CD4-positive, alpha-beta T cell treated with Interleukin-15 for 4 hours (primary cell): ENCODE measurements at regions not wholly inside any gene's neighbourhood (a gene's known extent, or its start where the extent isn't known, plus 50 kb on each side); places are given as distances from the start of the nearest gene placed in this dataset.

Experiments used
- DNase-seq: peaks from one replicate; pipeline ENCODE4 v3.0.0-alpha.2; 2020; ENCODE audit warnings: low spot score

DNA sequence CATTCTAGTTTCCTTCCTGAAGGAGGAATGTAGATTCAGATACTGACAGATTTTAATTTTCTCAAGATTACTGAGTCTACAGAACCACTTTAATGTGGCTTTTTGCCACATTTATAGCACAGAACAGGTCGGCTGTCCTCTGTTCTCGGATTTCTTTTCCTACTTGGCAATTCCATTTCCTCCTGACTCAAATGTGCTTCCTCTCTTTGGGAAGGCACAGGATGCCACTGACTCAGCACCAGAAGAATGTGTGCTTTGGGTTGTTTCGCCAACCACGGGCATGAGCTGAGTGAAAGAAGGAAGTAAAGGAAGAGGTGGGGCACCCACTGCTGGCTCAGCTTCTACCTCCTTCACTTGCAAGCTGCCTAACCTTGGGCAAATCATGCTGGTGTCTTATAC is 970.6 kb upstream of the ACVR2A start:
- DNase-seq, result no peak

DNA sequence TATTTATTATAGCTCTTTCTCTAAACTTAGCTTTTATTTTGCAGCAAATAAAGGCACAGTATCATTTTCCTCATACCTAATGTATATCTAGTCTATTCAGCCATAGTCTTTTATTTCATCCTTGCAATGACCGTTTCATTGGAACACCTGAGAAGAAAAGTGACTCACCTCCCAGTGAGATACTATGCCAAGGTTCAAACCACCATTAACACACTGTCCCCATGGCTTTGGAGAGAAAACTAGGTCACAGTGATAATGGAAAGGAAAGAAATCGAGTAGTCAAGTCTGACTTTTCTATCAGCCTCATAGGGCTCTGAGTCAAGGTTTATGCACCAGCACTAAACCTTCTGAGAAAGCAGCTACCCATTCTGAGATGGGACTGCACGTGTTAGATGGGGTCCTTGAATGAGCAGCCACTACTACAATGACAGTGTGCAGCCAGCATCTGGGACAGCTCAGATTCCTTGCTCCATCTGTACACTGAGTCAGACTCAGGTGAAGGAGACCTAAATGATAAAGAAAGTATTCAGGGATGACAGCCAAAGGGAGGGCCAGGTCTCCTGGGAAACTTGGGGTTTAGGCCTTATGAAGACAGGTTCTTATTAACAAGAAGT is 971.1 kb upstream of the ACVR2A start:
- no peak for DNase-seq

GRCh38 chr2:146873056-146873455 is 971.8 kb upstream of the ACVR2A start:
- no peak for DNase-seq

DNA sequence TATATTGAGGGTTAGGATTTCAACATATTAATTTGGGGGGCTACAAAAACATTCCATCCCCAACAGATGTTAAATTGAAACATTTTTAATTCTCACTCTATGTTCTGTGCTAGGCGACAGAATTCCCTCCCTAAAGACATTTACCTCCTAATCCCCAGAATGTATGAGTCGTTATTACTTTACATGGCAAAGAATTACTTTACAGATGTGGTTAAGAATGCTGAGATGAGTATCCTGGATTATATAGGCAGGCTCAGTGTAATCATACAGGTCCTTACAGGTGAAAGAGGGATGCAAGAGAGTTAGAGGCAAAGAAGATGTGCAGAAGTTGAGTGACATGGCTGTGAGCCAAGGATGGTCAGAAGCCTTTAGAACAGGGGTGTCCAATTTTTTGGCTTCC is 974.1 kb upstream of the ACVR2A start:
- DNase-seq, result no peak

- no peak for DNase-seq
These were observed 975.5 kb upstream of the ACVR2A start for GRCh38 chr2:146869328-146869727.

DNA sequence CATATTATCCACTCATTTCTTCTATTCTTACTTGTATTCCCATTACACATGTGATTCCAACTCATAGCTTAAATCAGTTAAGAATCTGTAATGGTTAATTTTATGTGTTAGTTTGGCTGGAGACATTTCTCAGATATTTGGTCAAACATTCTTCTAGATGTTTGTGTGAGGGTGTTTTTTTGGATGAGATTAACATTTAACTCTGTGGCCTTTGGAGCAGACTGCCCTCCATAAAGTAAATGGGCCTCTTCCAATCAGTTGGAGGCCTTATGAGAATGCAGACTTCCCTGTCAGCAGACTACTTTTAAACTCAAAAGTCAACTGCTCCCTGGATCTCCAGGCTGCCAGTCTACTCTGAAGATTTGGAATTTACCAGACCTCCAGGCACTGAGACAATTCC is 976.8 kb upstream of the ACVR2A start:
- no peak for DNase-seq

GRCh38 chr2:146867477-146867986 is 977.3 kb upstream of the ACVR2A start:
- DNase-seq, result no peak

GRCh38 chr2:146853741-146854444 is 990.9 kb upstream of the ACVR2A start:
- DNase-seq, result no peak

DNA sequence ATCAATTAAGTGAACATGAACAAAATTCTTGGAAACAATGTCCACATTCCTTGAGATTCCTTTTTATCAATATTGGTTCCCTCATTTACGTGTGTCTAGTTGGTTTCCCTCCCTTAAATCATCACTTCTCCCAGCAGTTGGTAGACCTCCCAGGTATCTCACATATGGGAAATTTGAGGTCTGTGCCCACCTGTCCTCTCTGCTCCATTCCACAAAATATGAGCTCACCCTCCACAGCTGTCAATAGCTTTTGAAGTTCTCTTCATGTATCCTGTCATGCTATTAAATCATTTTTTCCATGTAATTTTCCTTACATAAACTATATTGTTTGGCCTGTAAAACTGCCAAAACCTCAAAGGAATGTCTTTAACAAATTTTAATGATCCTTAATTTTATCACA is 992.2 kb upstream of the ACVR2A start:
- DNase-seq, result no peak

DNA sequence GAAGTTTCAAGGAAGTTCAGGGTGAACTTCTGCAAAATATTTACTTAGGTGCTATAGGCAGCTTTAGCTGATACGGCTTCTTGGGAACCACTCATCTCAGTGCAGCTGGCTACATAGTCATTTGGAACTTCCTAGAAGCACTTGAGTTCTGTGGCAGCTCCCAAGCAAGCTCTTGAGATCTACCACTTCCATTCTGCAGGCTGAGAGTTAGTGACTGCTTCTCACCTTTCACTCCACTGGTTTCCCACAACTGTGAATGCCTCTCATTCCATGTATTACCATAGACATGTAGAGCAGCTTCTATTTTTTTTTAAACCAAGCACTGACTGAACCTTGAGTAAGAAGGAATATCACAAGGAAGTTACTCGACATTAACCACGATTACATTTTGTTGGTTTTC is 994.1 kb upstream of the ACVR2A start:
- no peak for DNase-seq

GRCh38 chr2:146847846-146848245 is 997.0 kb upstream of the ACVR2A start:
- no peak for DNase-seq

GRCh38 chr2:146844226-146844990 is 1000.4 kb upstream of the ACVR2A start:
- DNase-seq, result no peak

GRCh38 chr2:146837857-146838256 is 1007.0 kb upstream of the ACVR2A start:
- DNase-seq, result no peak

GRCh38 chr2:146826388-146826787 is 1018.4 kb upstream of the ACVR2A start:
- DNase-seq, result no peak

DNA sequence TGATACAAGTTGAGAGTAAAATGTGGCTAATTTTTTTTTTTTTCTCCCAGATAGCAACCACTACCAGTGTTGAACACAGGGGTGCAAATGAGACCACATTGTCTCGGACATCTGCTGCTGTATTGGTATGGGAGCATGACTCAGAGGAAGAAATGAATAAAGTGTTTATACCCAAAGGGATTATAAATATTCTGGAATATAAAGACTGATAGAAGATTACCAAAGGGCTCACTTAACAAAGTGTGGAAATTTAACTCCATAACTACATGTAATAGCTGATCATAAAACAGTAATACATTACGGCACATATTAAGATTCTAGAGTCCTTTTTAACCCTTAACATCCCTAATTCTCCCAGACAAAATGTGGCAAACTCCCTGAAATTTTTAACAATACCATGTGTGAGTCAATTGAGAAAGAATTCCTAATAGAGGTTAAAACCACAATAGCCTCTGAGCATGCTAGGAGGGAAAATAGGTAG is 1023.0 kb upstream of the ACVR2A start:
- no peak for DNase-seq

DNA sequence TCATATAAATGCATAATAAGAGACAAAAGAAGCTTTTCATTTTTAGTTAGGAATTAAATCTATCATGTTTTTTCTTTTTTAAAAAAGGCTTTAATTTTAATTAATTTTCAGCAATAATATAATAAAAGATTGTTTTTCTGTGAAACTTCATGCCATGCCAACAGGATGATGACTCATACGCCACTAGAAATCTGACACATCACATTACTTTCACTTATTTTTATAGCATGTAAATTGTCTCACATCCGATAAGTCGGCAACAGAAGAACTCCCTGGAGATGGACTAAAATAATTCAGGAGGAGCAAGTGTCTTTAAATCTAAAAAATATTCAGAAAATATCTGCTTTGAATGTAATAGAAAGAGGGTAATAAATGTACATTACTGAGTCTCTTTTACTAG is 1024.2 kb upstream of the ACVR2A start:
- DNase-seq, result no peak

DNA sequence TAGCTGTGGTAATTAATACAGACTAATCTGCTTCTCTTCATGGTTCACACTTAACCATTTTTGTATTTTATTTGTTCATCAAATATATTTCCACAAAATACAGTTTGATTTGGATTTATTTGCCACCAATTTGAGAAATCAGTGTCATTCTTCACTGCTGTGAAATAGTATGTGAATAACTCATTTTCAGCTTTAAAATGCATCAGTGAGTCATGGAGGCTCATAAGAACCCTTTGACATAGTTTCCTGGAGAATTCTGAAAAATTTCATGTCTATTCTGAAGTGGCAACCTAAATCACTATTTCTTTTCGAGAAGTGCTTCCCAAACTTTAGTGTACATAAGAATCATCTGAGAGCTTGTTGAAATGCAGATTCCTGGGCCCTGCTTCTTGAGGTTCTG is 1026.7 kb upstream of the ACVR2A start:
- no peak for DNase-seq

DNA sequence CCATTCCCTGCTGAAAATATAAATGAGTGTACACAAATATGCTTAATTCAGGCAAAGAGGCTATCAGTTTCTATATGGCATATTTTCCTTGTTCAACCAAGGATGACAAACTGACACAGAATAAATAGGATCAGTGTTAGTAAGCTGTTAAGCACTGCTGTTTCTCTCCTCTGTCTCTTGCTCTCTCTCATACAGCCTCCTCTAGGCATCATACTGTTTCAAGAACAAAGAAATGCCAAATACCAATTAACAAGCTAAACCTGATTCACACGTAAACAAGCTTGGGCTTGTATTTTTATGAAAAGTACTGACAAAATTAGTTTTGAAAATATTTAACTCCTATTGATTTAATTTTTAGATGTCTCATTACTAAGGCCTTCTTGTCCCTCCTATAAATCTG is 1027.2 kb upstream of the ACVR2A start:
- no peak for DNase-seq

GRCh38 chr2:146814971-146815370 is 1029.9 kb upstream of the ACVR2A start:
- no peak for DNase-seq

DNA sequence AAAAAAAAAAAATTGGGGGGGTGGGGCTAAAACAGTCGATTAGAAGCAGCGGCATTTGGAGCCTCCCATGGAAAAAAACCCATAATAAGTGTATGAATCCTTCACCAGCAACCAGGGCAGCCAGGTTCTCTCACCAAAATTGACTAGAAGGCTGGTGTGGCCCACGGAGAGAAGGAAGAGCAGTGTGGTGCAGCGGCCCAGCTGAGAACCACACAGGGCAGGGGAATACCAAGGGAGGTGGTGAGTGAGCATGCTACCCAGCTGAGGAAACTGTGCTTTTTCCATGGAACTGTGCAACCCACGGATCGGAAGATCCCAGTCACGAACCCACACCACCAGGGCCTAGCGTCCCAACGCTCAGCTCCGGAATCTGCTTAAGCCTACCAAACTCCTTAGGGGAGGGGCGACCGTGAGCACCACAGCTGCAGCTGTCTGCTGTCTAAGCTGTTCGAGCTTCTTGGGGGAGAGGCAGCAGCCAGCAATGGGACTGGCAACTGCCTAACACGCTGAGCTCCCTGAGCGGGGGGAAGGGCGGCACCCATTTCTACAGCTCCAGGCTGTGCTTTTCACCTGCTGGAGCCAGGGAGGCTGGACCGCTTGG is 1037.2 kb upstream of the ACVR2A start:
- no peak for DNase-seq

GRCh38 chr2:146806364-146807005 is 1038.3 kb upstream of the ACVR2A start:
- no peak for DNase-seq

GRCh38 chr2:146804288-146804687 is 1040.5 kb upstream of the ACVR2A start:
- no peak for DNase-seq
